WTC11 (cell line): ENCODE measurements at regions not wholly inside any gene's neighbourhood (a gene's known extent, or its start where the extent isn't known, plus 50 kb on each side); places are given as distances from the start of the nearest gene placed in this dataset.

Source experiments
- ATAC-seq: fragments of 200-7000 bp; cut with Tn5 transposase; 2 replicates; pipeline ENCODE4 v1.10.0; 2021; ENCODE audit warnings: mild to moderate bottlenecking, moderate library complexity
- CTCF ChIA-PET: fragments of 300-600 bp; sonication (Branson Sonifier 250); formaldehyde crosslinking; loops from one replicate; lab custom pipeline; 2021; ENCODE audit warnings: antibody characterized with exemption; lab: Charles Lee
- POLR2A ChIA-PET: fragments of 350-600 bp; sonication (Branson Sonifier 250); formaldehyde crosslinking; loops from one replicate; lab custom pipeline; 2021; ENCODE audit warnings: antibody characterized with exemption; lab: Charles Lee
- DNase-seq: peaks from one replicate; pipeline ENCODE4 v3.0.0; 2021; ENCODE audit warnings: low spot score
- H3K27ac Mint-ChIP-seq: 2 replicates; pipeline ENCODE4 v1.8.0; 2021; ENCODE audit warnings: mixed read lengths
- H3K27me3 Mint-ChIP-seq: 2 replicates; pipeline ENCODE4 v1.8.0; 2021; ENCODE audit warnings: low read depth, mild to moderate bottlenecking, moderate library complexity, mixed read lengths
- H3K36me3 Mint-ChIP-seq: 2 replicates; pipeline ENCODE4 v1.8.0; 2021; ENCODE audit warnings: mixed read lengths
- H3K4me1 Mint-ChIP-seq: 2 replicates; pipeline ENCODE4 v1.8.0; 2022; ENCODE audit warnings: mixed read lengths
- H3K4me3 Mint-ChIP-seq: 2 replicates; pipeline ENCODE4 v1.8.0; 2021; ENCODE audit warnings: mild to moderate bottlenecking, moderate library complexity, mixed read lengths
- H3K9me3 Mint-ChIP-seq: 2 replicates; pipeline ENCODE4 v1.8.0; 2021; ENCODE audit warnings: mixed read lengths
- AR ChIP-seq: fragments of 250-450 bp; sonication (Bioruptor Pico); IDR thresholded peaks from 2 replicates; pipeline ENCODE4 v1.9.0; 2021; ENCODE audit warnings: mild to moderate bottlenecking
- E2F1 ChIP-seq: sonication (generic); formaldehyde crosslinking; IDR thresholded peaks from 2 replicates; pipeline ENCODE4 v1.8.0; 2022; ENCODE audit warnings: mild to moderate bottlenecking, missing genetic modification reagents
- E2F4 ChIP-seq: sonication (generic); formaldehyde crosslinking; IDR thresholded peaks from 2 replicates; pipeline ENCODE4 v1.8.1; 2022; ENCODE audit warnings: low read depth, mild to moderate bottlenecking, moderate library complexity, missing genetic modification reagents, borderline replicate concordance
- E2F5 ChIP-seq: sonication (generic); formaldehyde crosslinking; IDR thresholded peaks from 2 replicates; pipeline ENCODE4 v1.8.1; 2022; ENCODE audit warnings: mild to moderate bottlenecking, moderate library complexity, missing genetic modification reagents
- ESRRA ChIP-seq: sonication (generic); formaldehyde crosslinking; IDR thresholded peaks from 2 replicates; pipeline ENCODE4 v1.8.1; 2022; ENCODE audit warnings: mild to moderate bottlenecking, missing genetic modification reagents, borderline replicate concordance
- FOXJ3 ChIP-seq: sonication (generic); formaldehyde crosslinking; IDR thresholded peaks from 2 replicates; pipeline ENCODE4 v1.9.0; 2021; ENCODE audit warnings: missing genetic modification reagents, mild to moderate bottlenecking, borderline replicate concordance
- FOXP4 ChIP-seq: sonication (generic); formaldehyde crosslinking; IDR thresholded peaks from 2 replicates; pipeline ENCODE4 v1.8.0; 2022; ENCODE audit warnings: mild to moderate bottlenecking, missing genetic modification reagents
- MLX ChIP-seq: sonication (generic); formaldehyde crosslinking; IDR thresholded peaks from 2 replicates; pipeline ENCODE4 v1.8.1; 2023; ENCODE audit warnings: mild to moderate bottlenecking, missing genetic modification reagents, moderate library complexity
- MYBL2 ChIP-seq: sonication (generic); formaldehyde crosslinking; IDR thresholded peaks from 2 replicates; pipeline ENCODE4 v1.8.1; 2023; ENCODE audit warnings: mild to moderate bottlenecking, moderate library complexity, missing genetic modification reagents
- NR3C1 ChIP-seq: sonication (generic); formaldehyde crosslinking; conservative IDR thresholded peaks from 2 replicates; pipeline ENCODE4 v1.8.1; 2023; ENCODE audit warnings: low read depth, mild to moderate bottlenecking, missing genetic modification reagents
- OVOL2 ChIP-seq: fragments of 250-450 bp; sonication (Bioruptor Pico); IDR thresholded peaks from 2 replicates; pipeline ENCODE4 v1.9.0; 2021; ENCODE audit warnings: mild to moderate bottlenecking, borderline replicate concordance
- RELA ChIP-seq: sonication (generic); formaldehyde crosslinking; IDR thresholded peaks from 2 replicates; pipeline ENCODE4 v1.8.1; 2022; ENCODE audit warnings: missing genetic modification reagents, mild to moderate bottlenecking, borderline replicate concordance
- SP1 ChIP-seq: sonication (generic); formaldehyde crosslinking; conservative IDR thresholded peaks from 2 replicates; pipeline ENCODE4 v1.8.1; 2022; ENCODE audit warnings: missing genetic modification reagents
- TEAD1 ChIP-seq: sonication (generic); formaldehyde crosslinking; IDR thresholded peaks from 2 replicates; pipeline ENCODE4 v1.8.0; 2022; ENCODE audit warnings: mild to moderate bottlenecking, missing genetic modification reagents
- TEAD4 ChIP-seq: sonication (generic); formaldehyde crosslinking; IDR thresholded peaks from 2 replicates; pipeline ENCODE4 v1.8.0; 2022; ENCODE audit warnings: mild to moderate bottlenecking, missing genetic modification reagents
- ZBTB43 ChIP-seq: sonication (generic); formaldehyde crosslinking; IDR thresholded peaks from 2 replicates; pipeline ENCODE4 v1.8.1; 2023; ENCODE audit warnings: mild to moderate bottlenecking, missing genetic modification reagents
- ZNF219 ChIP-seq: sonication (generic); formaldehyde crosslinking; IDR thresholded peaks from 2 replicates; pipeline ENCODE4 v1.8.0; 2023; ENCODE audit warnings: missing genetic modification reagents, mild to moderate bottlenecking, borderline replicate concordance
- ZNF317 ChIP-seq: sonication (generic); formaldehyde crosslinking; IDR thresholded peaks from 2 replicates; pipeline ENCODE4 v1.8.1; 2023; ENCODE audit warnings: low read depth, mild to moderate bottlenecking, moderate library complexity, missing genetic modification reagents, borderline replicate concordance
- ZNF416 ChIP-seq: fragments of 250-450 bp; sonication (Bioruptor Pico); IDR thresholded peaks from 2 replicates; pipeline ENCODE4 v1.9.0; 2021; ENCODE audit warnings: mild to moderate bottlenecking, inconsistent platforms

GRCh38 chr2:60391230-60391629, 162.2 kb downstream of the BCL11A start:
- H3K27me3 Mint-ChIP-seq: peaks cover under 1% of the 10 kb centered on the region; the same call in 1 of the 2 replicates
- DNase-seq (no peak), ATAC-seq (no peak)
- peaks cover 3% of the 10 kb centered on the region; the same call in 1 of the 2 replicates for H3K4me1 Mint-ChIP-seq
- ChIA-PET CTCF (no interaction called here), POLR2A (no interaction called here)
- TF ChIP-seq FOXJ3: no peak
- no peak for TF ChIP-seq ZNF416 (CRISPR knock-in tag)
- no peak for TF ChIP-seq AR
- TF ChIP-seq MYBL2 (CRISPR knock-in tag): no peak
- no peak for TF ChIP-seq TEAD1 (CRISPR knock-in tag)
- no peak for TF ChIP-seq MLX (CRISPR knock-in tag)
- no peak for TF ChIP-seq NR3C1 (CRISPR knock-in tag)
- no peak for TF ChIP-seq SP1 (CRISPR knock-in tag)
- no peak for TF ChIP-seq E2F5
- TF ChIP-seq RELA (CRISPR knock-in tag): no peak
- TF ChIP-seq FOXP4 (CRISPR knock-in tag): no peak
- no peak for TF ChIP-seq OVOL2 (CRISPR knock-in tag)
- no peak for TF ChIP-seq TEAD4 (CRISPR knock-in tag)
- no peak for TF ChIP-seq ZNF317 (CRISPR knock-in tag)
- no peak for TF ChIP-seq ZNF219 (CRISPR knock-in tag)
- no peak for TF ChIP-seq E2F4
- TF ChIP-seq ESRRA (CRISPR knock-in tag): no peak
- TF ChIP-seq E2F1 (CRISPR knock-in tag): no peak
- TF ChIP-seq ZBTB43 (CRISPR knock-in tag): no peak
- H3K4me3 Mint-ChIP-seq: no peak overlapping the region
- H3K9me3 Mint-ChIP-seq: no peaks in the 10 kb centered on the region
- H3K36me3 Mint-ChIP-seq: no peaks in the 10 kb centered on the region
- H3K27ac Mint-ChIP-seq: no peak overlapping the region
